Esophagus muscularis mucosa (tissue), 4 donors: ENCODE measurements at regions not wholly inside any gene's neighbourhood (a gene's known extent, or its start where the extent isn't known, plus 50 kb on each side); places are given as distances from the start of the nearest gene placed in this dataset.
A peak's percentile ranks its signal among the peaks of the same experiment; 100 is the strongest.

Experiments used
- DNase-seq: peaks from one replicate; pipeline ENCODE4 v3.0.0-alpha.2; 2017; ENCODE audit errors: extremely low spot score
- H3K27ac ChIP-seq, 4 donors: fragments of 200-600 bp; sonication (generic); replicated peaks in 1 of 4; 1 replicate in 3 of 4; 2 replicates in 1 of 4; pipeline ENCODE4 v1.5.1; 2016 to 2019; ENCODE audit warnings: mild to moderate bottlenecking in 1 of 4
- H3K27me3 ChIP-seq, 4 donors: fragments of 200-600 bp; sonication (generic); one replicate each; pipeline versions ENCODE4 v1.5.1 to v1.6.0; 2016 to 2019
- H3K36me3 ChIP-seq, 4 donors: fragments of 200-600 bp; sonication (generic); one replicate each; pipeline ENCODE4 v1.5.1; 2016 to 2019
- H3K4me1 ChIP-seq, 4 donors: fragments of 200-600 bp; sonication (generic); one replicate each; pipeline ENCODE4 v1.5.1; 2016 to 2019
- H3K4me3 ChIP-seq, 4 donors: fragments of 200-600 bp; sonication (generic); 1 replicate in 2 of 4; 2 replicates in 2 of 4; pipeline ENCODE4 v1.5.1; 2016 to 2019; ENCODE audit warnings: mild to moderate bottlenecking in 4 of 4, moderate library complexity in 1 of 4
- H3K9me3 ChIP-seq, 4 donors: fragments of 200-600 bp; sonication (generic); 1 replicate in 3 of 4; 2 replicates in 1 of 4; pipeline ENCODE4 v1.5.1; 2016 to 2019
- EP300 ChIP-seq: sonication (generic); formaldehyde crosslinking; IDR thresholded peaks from one replicate; pipeline ENCODE4 v1.6.1; 2017; ENCODE audit warnings: antibody characterized with exemption
- POLR2A ChIP-seq: fragments of 450-650 bp; IDR thresholded peaks from one replicate; pipeline ENCODE4 v1.6.1; 2017; ENCODE audit warnings: antibody characterized with exemption, moderate library complexity, mild to moderate bottlenecking, low read depth
- POLR2AphosphoS5 ChIP-seq, 2 donors: sonication (generic); formaldehyde crosslinking; IDR thresholded peaks; one replicate each; pipeline ENCODE4 v1.6.1; 2017; ENCODE audit warnings: antibody characterized with exemption in 2 of 2
- WGBS: methylation state at CpG from one replicate; pipeline ENCODE4 v1.1.5; 2018; 5-methylcytosine and 5-hydroxymethylcytosine counted together
- intact Hi-C: fragments of 100-400 bp; cut with DNase I; formaldehyde crosslinking; loops from one replicate; pipeline ENCODE4 v1.15.1; 2023
- TF ChIP-seq, protein P1 (sequence below), 3 experiments: fragments of 200-600 bp in 2 of 3; fragments of 450-650 bp in 1 of 3; sonication (generic) in 2 of 3; IDR thresholded peaks; one replicate each; pipeline ENCODE4 v1.5.1; 2017 to 2019; ENCODE audit warnings: antibody characterized with exemption in 3 of 3, mild to moderate bottlenecking in 2 of 3, moderate library complexity in 1 of 3

DNA sequence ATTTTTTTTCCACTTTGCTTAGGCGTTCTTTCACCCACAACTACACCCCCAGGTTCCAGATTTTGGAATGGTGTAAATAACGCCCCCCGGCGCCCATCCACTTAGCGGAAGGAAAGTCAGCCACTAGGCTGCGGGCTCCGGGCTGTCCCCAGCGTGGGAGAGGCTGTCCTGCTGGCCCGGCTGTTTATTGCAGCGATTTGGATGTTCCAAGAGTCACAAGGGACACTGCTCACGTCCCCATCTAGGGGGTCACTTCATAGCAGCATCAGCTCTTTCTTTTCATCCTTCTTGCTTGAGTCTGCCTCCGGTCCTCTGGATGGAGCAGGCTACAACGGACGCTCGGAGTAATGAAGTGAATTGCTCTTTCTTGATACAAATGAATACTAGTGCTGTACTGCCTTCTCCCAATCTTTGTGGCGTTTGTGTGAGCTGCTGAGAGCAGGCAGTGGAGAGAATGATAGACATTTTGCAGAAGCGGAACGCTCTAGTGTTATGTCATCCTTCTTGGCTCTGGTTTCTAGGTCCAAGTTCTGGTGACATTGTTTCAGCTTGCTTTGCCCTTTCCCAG, 50.7 kb upstream of the PAIP2B start:
- peaks cover 6 to 23% (median 22%) of the 10 kb centered on the region in 4 donors for H3K4me1 ChIP-seq
- H3K9me3 ChIP-seq = no peaks in the 10 kb centered on the region
- peaks cover 0 to 63% (median 5%) of the 10 kb centered on the region in 4 donors for H3K27me3 ChIP-seq
- H3K4me3 ChIP-seq = peak overlapping the region; percentile 57 to 70 (median 64)
- no peaks in the 10 kb centered on the region for H3K36me3 ChIP-seq
- H3K27ac ChIP-seq = peak overlapping the region; percentile 64 to 85 (median 76)
- 2% methylated on average over 18 of the region's 18 CpGs for WGBS
- no peak for DNase-seq
- intact Hi-C loops = loop anchor here (5.0 kb wide), 1 partner anchor 50 kb away; the partner anchor contains the start of gene PAIP2B
- TF ChIP-seq POLR2AphosphoS5 (IDR thresholded peaks at IDR 0.05) (peak; percentile 6 to 31), EP300 (no peak)
- TF ChIP-seq, protein P1, sequence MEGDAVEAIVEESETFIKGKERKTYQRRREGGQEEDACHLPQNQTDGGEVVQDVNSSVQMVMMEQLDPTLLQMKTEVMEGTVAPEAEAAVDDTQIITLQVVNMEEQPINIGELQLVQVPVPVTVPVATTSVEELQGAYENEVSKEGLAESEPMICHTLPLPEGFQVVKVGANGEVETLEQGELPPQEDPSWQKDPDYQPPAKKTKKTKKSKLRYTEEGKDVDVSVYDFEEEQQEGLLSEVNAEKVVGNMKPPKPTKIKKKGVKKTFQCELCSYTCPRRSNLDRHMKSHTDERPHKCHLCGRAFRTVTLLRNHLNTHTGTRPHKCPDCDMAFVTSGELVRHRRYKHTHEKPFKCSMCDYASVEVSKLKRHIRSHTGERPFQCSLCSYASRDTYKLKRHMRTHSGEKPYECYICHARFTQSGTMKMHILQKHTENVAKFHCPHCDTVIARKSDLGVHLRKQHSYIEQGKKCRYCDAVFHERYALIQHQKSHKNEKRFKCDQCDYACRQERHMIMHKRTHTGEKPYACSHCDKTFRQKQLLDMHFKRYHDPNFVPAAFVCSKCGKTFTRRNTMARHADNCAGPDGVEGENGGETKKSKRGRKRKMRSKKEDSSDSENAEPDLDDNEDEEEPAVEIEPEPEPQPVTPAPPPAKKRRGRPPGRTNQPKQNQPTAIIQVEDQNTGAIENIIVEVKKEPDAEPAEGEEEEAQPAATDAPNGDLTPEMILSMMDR (IDR thresholded peaks at IDR 0.05) = peak in 2 of 3 experiments; percentile 25

DNA sequence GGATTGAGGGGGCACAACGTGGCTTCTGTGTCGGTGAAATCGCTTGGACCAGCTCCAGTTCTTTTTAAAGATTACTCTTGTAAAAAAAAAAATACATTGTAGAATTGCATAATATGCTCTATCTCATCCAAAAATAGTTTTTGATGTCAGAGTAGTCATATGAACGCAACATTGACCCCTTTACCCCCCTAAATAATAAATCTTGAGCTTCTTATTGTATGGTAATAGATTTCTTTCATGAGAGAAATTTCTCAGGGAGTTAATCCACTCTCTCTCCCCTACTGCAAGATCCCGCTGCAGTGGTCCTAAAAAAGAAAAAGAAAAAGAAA, 50.2 kb upstream of the PAIP2B start:
- H3K36me3 ChIP-seq = no peaks in the 10 kb centered on the region
- H3K9me3 ChIP-seq = no peaks in the 10 kb centered on the region
- 11% methylated on average over 5 of the region's 5 CpGs for WGBS
- peak overlapping the region; percentile 57 to 70 (median 64) for H3K4me3 ChIP-seq
- DNase-seq = no peak
- peak overlapping the region; percentile 64 to 85 (median 76) for H3K27ac ChIP-seq
- H3K27me3 ChIP-seq = peaks cover 0 to 58% (median 5%) of the 10 kb centered on the region in 4 donors
- TF ChIP-seq EP300 = no peak
- TF ChIP-seq POLR2AphosphoS5 (IDR thresholded peaks at IDR 0.05) = no peak
- TF ChIP-seq POLR2A = no peak
- TF ChIP-seq, protein P1 (IDR thresholded peaks at IDR 0.05) = no peak
- intact Hi-C loops = loop anchor here (5.0 kb wide), 1 partner anchor 50 kb away; the partner anchor contains the start of gene PAIP2B
- peaks cover 3 to 23% (median 22%) of the 10 kb centered on the region in 4 donors for H3K4me1 ChIP-seq

GRCh38 chr2:71276311-71277146, 49.6 kb upstream of the PAIP2B start:
- no peaks in the 10 kb centered on the region for H3K36me3 ChIP-seq
- peak overlapping the region; percentile 57 to 70 (median 64) for H3K4me3 ChIP-seq
- peaks cover 3 to 23% (median 22%) of the 10 kb centered on the region in 4 donors for H3K4me1 ChIP-seq
- WGBS = 3% methylated on average over 16 of the region's 93 CpGs
- TF ChIP-seq POLR2A (peak; percentile 36), POLR2AphosphoS5 (IDR thresholded peaks at IDR 0.05) (peak; percentile 77 to 79)
- TF ChIP-seq, protein P1 (IDR thresholded peaks at IDR 0.05) = no peak
- intact Hi-C loops = loop anchor here (5.0 kb wide), 1 partner anchor 49 kb away; the partner anchor contains the start of gene PAIP2B
- H3K27me3 ChIP-seq = peaks cover 0 to 53% (median 5%) of the 10 kb centered on the region in 4 donors
- DNase-seq = no peak
- peak overlapping the region; percentile 64 to 85 (median 76) for H3K27ac ChIP-seq
- H3K9me3 ChIP-seq = no peaks in the 10 kb centered on the region
